OCI-LY3 (cell line): ENCODE measurements at regions not wholly inside any gene's neighbourhood (a gene's known extent, or its start where the extent isn't known, plus 50 kb on each side); places are given as distances from the start of the nearest gene placed in this dataset.

ENCODE experiments used
- CTCF ChIP-seq: fragments of 200-600, 300-600 bp; sonication (generic); IDR thresholded peaks from 2 replicates; pipeline ENCODE4 v1.5.1; 2014; ENCODE audit warnings: antibody characterized with exemption, low read length, low read depth
- EZH2phosphoT487 ChIP-seq: fragments of 200-600 bp; shearing (Covaris generic); IDR thresholded peaks from 2 replicates; pipeline ENCODE4 v1.6.1; 2018; ENCODE audit warnings: antibody characterized with exemption, mixed run types, low read depth

- TF ChIP-seq CTCF (no peak), EZH2phosphoT487 (no peak)
These were observed 199.1 kb upstream of the GADL1 start for GRCh38 chr3:31093606-31094005.
